ENCODE measurements at regions not wholly inside any gene's neighbourhood (a gene's known extent, or its start where the extent isn't known, plus 50 kb on each side); places are given as distances from the start of the nearest gene placed in this dataset.

- no peaks in the 10 kb centered on the region for H3K27me3 ChIP-seq (ENCODE audit: low read depth)
- intact Hi-C loops (cut with micrococcal nuclease) = no loop called here
- no peak for DNase-seq
- H3K9me3 ChIP-seq (replicated peaks) = no peaks in the 10 kb centered on the region
- no peak overlapping the region for H3K4me3 ChIP-seq
- no peak for TF ChIP-seq CTCF (IDR thresholded peaks at IDR 0.05; ENCODE audit: borderline replicate concordance)
- H3K4me1 ChIP-seq = no peaks in the 10 kb centered on the region
- no peak overlapping the region for H3K27ac ChIP-seq (replicated peaks)
- H3K36me3 ChIP-seq = no peaks in the 10 kb centered on the region
Measured at GRCh38 chr3:118110211-118110610, 924.4 kb downstream of the IGSF11 start.

- DNase-seq = no peak
- TF ChIP-seq CTCF (IDR thresholded peaks at IDR 0.05; ENCODE audit: borderline replicate concordance) = no peak
- no peaks in the 10 kb centered on the region for H3K36me3 ChIP-seq
- no peak overlapping the region for H3K27ac ChIP-seq (replicated peaks)
- intact Hi-C loops (cut with micrococcal nuclease) = no loop called here
- H3K27me3 ChIP-seq (ENCODE audit: low read depth) = no peaks in the 10 kb centered on the region
- no peaks in the 10 kb centered on the region for H3K9me3 ChIP-seq (replicated peaks)
- no peak overlapping the region for H3K4me3 ChIP-seq
- H3K4me1 ChIP-seq = no peaks in the 10 kb centered on the region
Measured at GRCh38 chr3:118116991-118117390, 917.7 kb downstream of the IGSF11 start.

GRCh38 chr3:118126751-118127150 lies 907.9 kb downstream of the IGSF11 start:
- intact Hi-C loops (cut with micrococcal nuclease) = no loop called here
- H3K4me1 ChIP-seq = no peaks in the 10 kb centered on the region
- H3K27ac ChIP-seq (replicated peaks) = no peak overlapping the region
- H3K4me3 ChIP-seq = no peak overlapping the region
- no peak for DNase-seq
- no peaks in the 10 kb centered on the region for H3K9me3 ChIP-seq (replicated peaks)
- no peaks in the 10 kb centered on the region for H3K27me3 ChIP-seq (ENCODE audit: low read depth)
- no peak for TF ChIP-seq CTCF (IDR thresholded peaks at IDR 0.05; ENCODE audit: borderline replicate concordance)
- H3K36me3 ChIP-seq = no peaks in the 10 kb centered on the region

- no peaks in the 10 kb centered on the region for H3K36me3 ChIP-seq
- H3K27me3 ChIP-seq (ENCODE audit: low read depth) = no peaks in the 10 kb centered on the region
- no peak overlapping the region for H3K27ac ChIP-seq (replicated peaks)
- H3K4me1 ChIP-seq = no peaks in the 10 kb centered on the region
- no peak overlapping the region for H3K4me3 ChIP-seq
- no peak for TF ChIP-seq CTCF (IDR thresholded peaks at IDR 0.05; ENCODE audit: borderline replicate concordance)
- no peaks in the 10 kb centered on the region for H3K9me3 ChIP-seq (replicated peaks)
- no peak for DNase-seq
- intact Hi-C loops (cut with micrococcal nuclease) = no loop called here
Measured at GRCh38 chr3:118127992-118128391, 906.7 kb downstream of the IGSF11 start.

GRCh38 chr3:118128886-118129285 lies 905.8 kb downstream of the IGSF11 start:
- Histone ChIP-seq H3K9me3 (replicated peaks) (no peaks in the 10 kb centered on the region), H3K27me3 (ENCODE audit: low read depth) (no peaks in the 10 kb centered on the region), H3K4me1 (no peaks in the 10 kb centered on the region), H3K4me3 (no peak overlapping the region), H3K36me3 (no peaks in the 10 kb centered on the region), H3K27ac (replicated peaks) (no peak overlapping the region)
- DNase-seq = no peak
- TF ChIP-seq CTCF (IDR thresholded peaks at IDR 0.05; ENCODE audit: borderline replicate concordance) = no peak
- intact Hi-C loops (cut with micrococcal nuclease) = no loop called here

- intact Hi-C loops (cut with micrococcal nuclease) = no loop called here
- Histone ChIP-seq H3K36me3 (no peaks in the 10 kb centered on the region), H3K4me3 (no peak overlapping the region), H3K9me3 (replicated peaks) (peaks cover 48% of the 10 kb centered on the region), H3K27me3 (ENCODE audit: low read depth) (no peaks in the 10 kb centered on the region), H3K4me1 (no peaks in the 10 kb centered on the region), H3K27ac (replicated peaks) (no peak overlapping the region)
- no peak for TF ChIP-seq CTCF (IDR thresholded peaks at IDR 0.05; ENCODE audit: borderline replicate concordance)
- no peak for DNase-seq
Measured at GRCh38 chr3:118137778-118138177, 896.9 kb downstream of the IGSF11 start.
